ENCODE measurements at regions not wholly inside any gene's neighbourhood (a gene's known extent, or its start where the extent isn't known, plus 50 kb on each side); places are given as distances from the start of the nearest gene placed in this dataset.

- DNase-seq, result no peak
Measured at GRCh38 chr13:79803296-79803695, 322.3 kb downstream of the NDFIP2 start.

GRCh38 chr13:79802389-79803085 lies 321.6 kb downstream of the NDFIP2 start:
- DNase-seq, result no peak

GRCh38 chr13:79799059-79799867 lies 318.3 kb downstream of the NDFIP2 start:
- no peak for DNase-seq

- DNase-seq, result no peak
Measured at GRCh38 chr13:79796136-79796535, 315.2 kb downstream of the NDFIP2 start.

GRCh38 chr13:79794931-79795330 lies 314.0 kb downstream of the NDFIP2 start:
- no peak for DNase-seq

- DNase-seq, result no peak
Measured at GRCh38 chr13:79792716-79793115, 311.8 kb downstream of the NDFIP2 start.

GRCh38 chr13:79791471-79792042 lies 310.6 kb downstream of the NDFIP2 start:
- no peak for DNase-seq

GRCh38 chr13:79786176-79786575 lies 305.2 kb downstream of the NDFIP2 start:
- no peak for DNase-seq

- no peak for DNase-seq
Measured at GRCh38 chr13:79782541-79783205, 301.7 kb downstream of the NDFIP2 start.

GRCh38 chr13:79781829-79782540 lies 301.0 kb downstream of the NDFIP2 start:
- DNase-seq, result no peak

- DNase-seq, result no peak
Measured at GRCh38 chr13:79780240-79780639, 299.3 kb downstream of the NDFIP2 start.

- DNase-seq, result no peak
Measured at GRCh38 chr13:79779761-79780160, 298.8 kb downstream of the NDFIP2 start.

GRCh38 chr13:79778741-79779460 lies 297.9 kb downstream of the NDFIP2 start:
- DNase-seq, result no peak

GRCh38 chr13:79777504-79777903 lies 296.5 kb downstream of the NDFIP2 start:
- DNase-seq, result no peak

- DNase-seq, result no peak
Measured at GRCh38 chr13:79776531-79777295, 295.8 kb downstream of the NDFIP2 start.

- DNase-seq, result no peak
Measured at GRCh38 chr13:79775830-79776229, 294.9 kb downstream of the NDFIP2 start.

- no peak for DNase-seq
Measured at GRCh38 chr13:79772811-79773210, 291.9 kb downstream of the NDFIP2 start.

- no peak for DNase-seq
Measured at GRCh38 chr13:79771493-79771892, 290.5 kb downstream of the NDFIP2 start.

GRCh38 chr13:79770056-79770455 lies 289.1 kb downstream of the NDFIP2 start:
- DNase-seq, result no peak

- no peak for DNase-seq
Measured at GRCh38 chr13:79767126-79767525, 286.2 kb downstream of the NDFIP2 start.

GRCh38 chr13:79765331-79765730 lies 284.4 kb downstream of the NDFIP2 start:
- no peak for DNase-seq
